Panc1 (cell line): ENCODE measurements at regions not wholly inside any gene's neighbourhood (a gene's known extent, or its start where the extent isn't known, plus 50 kb on each side); places are given as distances from the start of the nearest gene placed in this dataset.

Source experiments
- ATAC-seq: fragments of 200-7000 bp; cut with Tn5 transposase; 2 replicates; pipeline ENCODE4 v1.9.1; 2020; ENCODE audit warnings: mild to moderate bottlenecking, moderate library complexity
- BruUV-seq: library from RNA; stranded (reverse); fragments of 400-500 nt; replicated peaks from 2 replicates; lab custom pipeline; 2021; lab: Mats Ljungman, UMichigan
- CTCF ChIA-PET: fragments of 300-600 bp; sonication (Branson Sonifier 250); formaldehyde crosslinking; loops from one replicate; lab custom pipeline; 2022; ENCODE audit warnings: antibody characterized with exemption; lab: Charles Lee
- POLR2A ChIA-PET: fragments of 300-600 bp; sonication (Branson Sonifier 250); formaldehyde crosslinking; loops from one replicate; lab custom pipeline; 2022; ENCODE audit warnings: antibody characterized with exemption; lab: Charles Lee
- DNase-seq: peaks from one replicate; pipeline ENCODE4 v3.0.0-alpha.2; 2010; ENCODE audit warnings: low read depth, low spot score
- H3K27ac ChIP-seq: 2 replicates; pipeline ENCODE4 v1.5.1; 2011; ENCODE audit warnings: mild to moderate bottlenecking, low read length, inconsistent platforms
- H3K27me3 ChIP-seq: fragments of 200-500 bp; sonication (Bioruptor generic); 2 replicates; pipeline ENCODE4 v1.6.0; 2014; ENCODE audit warnings: low read length, inconsistent platforms; ENCODE audit not compliant: control insufficient read depth, insufficient read depth
- H3K36me3 ChIP-seq: fragments of 200-500 bp; sonication (Bioruptor generic); 2 replicates; pipeline ENCODE4 v1.5.1; 2014; ENCODE audit warnings: inconsistent platforms, mild to moderate bottlenecking, low read length, moderate library complexity; ENCODE audit not compliant: control insufficient read depth, insufficient read depth
- H3K4me1 ChIP-seq: 2 replicates; pipeline ENCODE4 v1.5.1; 2011; ENCODE audit warnings: inconsistent platforms, mild to moderate bottlenecking, low read length, moderate library complexity; ENCODE audit not compliant: control insufficient read depth, insufficient read depth
- H3K4me3 ChIP-seq, 2 experiments: 2 replicates each; pipeline ENCODE4 v1.5.1; 2011 to 2012; ENCODE audit warnings: low read depth in 2 of 2, low read length in 2 of 2, mild to moderate bottlenecking in 2 of 2, inconsistent platforms in 1 of 2, moderate library complexity in 1 of 2
- H3K9me3 ChIP-seq: fragments of 200-500 bp; sonication (Bioruptor generic); 2 replicates; pipeline ENCODE4 v1.5.1; 2014; ENCODE audit warnings: low read depth, mild to moderate bottlenecking, inconsistent platforms, low read length, moderate library complexity; ENCODE audit not compliant: control insufficient read depth, insufficient read depth
- POLR2AphosphoS5 ChIP-seq: IDR thresholded peaks from 2 replicates; pipeline ENCODE4 v1.6.1; 2012; ENCODE audit warnings: mild to moderate bottlenecking, low read depth, low read length, moderate library complexity
- SIN3A ChIP-seq: IDR thresholded peaks from 2 replicates; pipeline ENCODE4 v1.6.1; 2012; ENCODE audit warnings: low read depth, mild to moderate bottlenecking, low read length, moderate library complexity, borderline replicate concordance; ENCODE audit not compliant: insufficient read depth
- TCF7L2 ChIP-seq: IDR thresholded peaks from 2 replicates; pipeline ENCODE4 v1.6.1; 2011; ENCODE audit warnings: mild to moderate bottlenecking, low read depth, low read length, inconsistent platforms
- in situ Hi-C: cut with HindIII; loops from 2 replicates; pipeline ENCODE4 v1.10.0; 2016; ENCODE audit warnings: low sequenced_read_pairs, low pct_unique_long_range_greater_than_20kb
- intact Hi-C: fragments of 100-400 bp; cut with micrococcal nuclease; formaldehyde crosslinking; loops from one replicate; pipeline ENCODE4 v1.10.0; 2022; ENCODE audit not compliant: unreplicated experiment
- TF ChIP-seq, protein P1 (sequence below), 2 experiments: IDR thresholded peaks; 2 replicates each; pipeline ENCODE4 v1.6.1; 2011 to 2012; ENCODE audit warnings: low read depth in 2 of 2, control low read depth in 1 of 2, low read length in 1 of 2, mild to moderate bottlenecking in 1 of 2, moderate library complexity in 1 of 2; ENCODE audit not compliant: insufficient read depth in 1 of 2
- TF ChIP-seq, protein P2 (sequence below): fragments of 450-650 bp; IDR thresholded peaks from 2 replicates; pipeline ENCODE4 v1.5.1; 2017; ENCODE audit warnings: mild to moderate bottlenecking

- in situ Hi-C loops (no loop called here), intact Hi-C loops (no loop called here)
- H3K9me3 ChIP-seq, result no peaks in the 10 kb centered on the region
- no peak for TF ChIP-seq POLR2AphosphoS5
- TF ChIP-seq TCF7L2, result no peak
- TF ChIP-seq, protein P1, sequence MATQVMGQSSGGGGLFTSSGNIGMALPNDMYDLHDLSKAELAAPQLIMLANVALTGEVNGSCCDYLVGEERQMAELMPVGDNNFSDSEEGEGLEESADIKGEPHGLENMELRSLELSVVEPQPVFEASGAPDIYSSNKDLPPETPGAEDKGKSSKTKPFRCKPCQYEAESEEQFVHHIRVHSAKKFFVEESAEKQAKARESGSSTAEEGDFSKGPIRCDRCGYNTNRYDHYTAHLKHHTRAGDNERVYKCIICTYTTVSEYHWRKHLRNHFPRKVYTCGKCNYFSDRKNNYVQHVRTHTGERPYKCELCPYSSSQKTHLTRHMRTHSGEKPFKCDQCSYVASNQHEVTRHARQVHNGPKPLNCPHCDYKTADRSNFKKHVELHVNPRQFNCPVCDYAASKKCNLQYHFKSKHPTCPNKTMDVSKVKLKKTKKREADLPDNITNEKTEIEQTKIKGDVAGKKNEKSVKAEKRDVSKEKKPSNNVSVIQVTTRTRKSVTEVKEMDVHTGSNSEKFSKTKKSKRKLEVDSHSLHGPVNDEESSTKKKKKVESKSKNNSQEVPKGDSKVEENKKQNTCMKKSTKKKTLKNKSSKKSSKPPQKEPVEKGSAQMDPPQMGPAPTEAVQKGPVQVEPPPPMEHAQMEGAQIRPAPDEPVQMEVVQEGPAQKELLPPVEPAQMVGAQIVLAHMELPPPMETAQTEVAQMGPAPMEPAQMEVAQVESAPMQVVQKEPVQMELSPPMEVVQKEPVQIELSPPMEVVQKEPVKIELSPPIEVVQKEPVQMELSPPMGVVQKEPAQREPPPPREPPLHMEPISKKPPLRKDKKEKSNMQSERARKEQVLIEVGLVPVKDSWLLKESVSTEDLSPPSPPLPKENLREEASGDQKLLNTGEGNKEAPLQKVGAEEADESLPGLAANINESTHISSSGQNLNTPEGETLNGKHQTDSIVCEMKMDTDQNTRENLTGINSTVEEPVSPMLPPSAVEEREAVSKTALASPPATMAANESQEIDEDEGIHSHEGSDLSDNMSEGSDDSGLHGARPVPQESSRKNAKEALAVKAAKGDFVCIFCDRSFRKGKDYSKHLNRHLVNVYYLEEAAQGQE (IDR thresholded peaks at IDR 0.05; ENCODE audit: insufficient read depth in 1 of 2, low read depth in 2 of 2, low read length in 1 of 2), result no peak
- TF ChIP-seq, protein P2, sequence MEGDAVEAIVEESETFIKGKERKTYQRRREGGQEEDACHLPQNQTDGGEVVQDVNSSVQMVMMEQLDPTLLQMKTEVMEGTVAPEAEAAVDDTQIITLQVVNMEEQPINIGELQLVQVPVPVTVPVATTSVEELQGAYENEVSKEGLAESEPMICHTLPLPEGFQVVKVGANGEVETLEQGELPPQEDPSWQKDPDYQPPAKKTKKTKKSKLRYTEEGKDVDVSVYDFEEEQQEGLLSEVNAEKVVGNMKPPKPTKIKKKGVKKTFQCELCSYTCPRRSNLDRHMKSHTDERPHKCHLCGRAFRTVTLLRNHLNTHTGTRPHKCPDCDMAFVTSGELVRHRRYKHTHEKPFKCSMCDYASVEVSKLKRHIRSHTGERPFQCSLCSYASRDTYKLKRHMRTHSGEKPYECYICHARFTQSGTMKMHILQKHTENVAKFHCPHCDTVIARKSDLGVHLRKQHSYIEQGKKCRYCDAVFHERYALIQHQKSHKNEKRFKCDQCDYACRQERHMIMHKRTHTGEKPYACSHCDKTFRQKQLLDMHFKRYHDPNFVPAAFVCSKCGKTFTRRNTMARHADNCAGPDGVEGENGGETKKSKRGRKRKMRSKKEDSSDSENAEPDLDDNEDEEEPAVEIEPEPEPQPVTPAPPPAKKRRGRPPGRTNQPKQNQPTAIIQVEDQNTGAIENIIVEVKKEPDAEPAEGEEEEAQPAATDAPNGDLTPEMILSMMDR, result no peak
- no peak for TF ChIP-seq SIN3A
- no peak for DNase-seq
- H3K27me3 ChIP-seq, result no peaks in the 10 kb centered on the region
- no peaks in the 10 kb centered on the region for H3K4me1 ChIP-seq
- ATAC-seq, result no peak
- no peaks in the 10 kb centered on the region for H3K36me3 ChIP-seq
- ChIA-PET POLR2A (no interaction called here), CTCF (no interaction called here)
- H3K27ac ChIP-seq, result no peak overlapping the region
- no TSS peak for BruUV-seq
- H3K4me3 ChIP-seq, result no peak overlapping the region
These were observed 114.3 kb upstream of the PUM3 start for GRCh38 chr9:2958219-2958618.

GRCh38 chr9:2957656-2958200, 113.8 kb upstream of the PUM3 start:
- CTCF ChIA-PET, result no interaction called here
- in situ Hi-C loops, result no loop called here
- Histone ChIP-seq H3K9me3 (no peaks in the 10 kb centered on the region), H3K36me3 (no peaks in the 10 kb centered on the region), H3K27ac (no peak overlapping the region), H3K4me1 (no peaks in the 10 kb centered on the region), H3K27me3 (no peaks in the 10 kb centered on the region), H3K4me3 (no peak overlapping the region)
- DNase-seq (no peak), ATAC-seq (no peak)
- no TSS peak for BruUV-seq
- TF ChIP-seq TCF7L2 (no peak), POLR2AphosphoS5 (no peak), SIN3A (no peak)
- TF ChIP-seq, protein P1 (IDR thresholded peaks at IDR 0.05; ENCODE audit: insufficient read depth in 1 of 2, low read depth in 2 of 2, low read length in 1 of 2), result no peak
- TF ChIP-seq, protein P2, result no peak
- POLR2A ChIA-PET, result no interaction called here
- intact Hi-C loops, result no loop called here
